ENCODE measurements at regions not wholly inside any gene's neighbourhood (a gene's known extent, or its start where the extent isn't known, plus 50 kb on each side); places are given as distances from the start of the nearest gene placed in this dataset.
"Not testable (repeated sequence)": the region's sequence is repeated elsewhere in the genome, so short reads cannot be mapped to it uniquely, and the experiment has no call there.

- TF ChIP-seq CTCF (IDR thresholded peaks at IDR 0.05): no peak
- TF ChIP-seq POLR2A (IDR thresholded peaks at IDR 0.05): no peak
- Histone ChIP-seq H3K4me3 (no peak overlapping the region), H3K27ac (no peak overlapping the region), H3K9me3 (no peaks in the 10 kb centered on the region), H3K27me3 (no peaks in the 10 kb centered on the region), H3K36me3 (ENCODE audit: low read depth, missing control alignments) (no peaks in the 10 kb centered on the region), H3K4me1 (no peaks in the 10 kb centered on the region)
- 65 to 81% methylated on average over 3 of the region's 3 CpGs for WGBS, 2 donors
- no peak for DNase-seq
- intact Hi-C loops (cut with DNase I; ENCODE audit: low total_unique reads): no loop called here
Observed at GRCh38 chr1:114248162-114248561, 94.5 kb upstream of the SYT6 start.

- H3K4me1 ChIP-seq; H3K36me3 ChIP-seq (ENCODE audit: low read depth, missing control alignments); H3K9me3 ChIP-seq; H3K27ac ChIP-seq; DNase-seq; H3K27me3 ChIP-seq; intact Hi-C loops (cut with DNase I; ENCODE audit: low total_unique reads); H3K4me3 ChIP-seq: not testable (repeated sequence)
- WGBS, 2 donors: 95% methylated on average over 4 to 39 of the region's 43 CpGs
Observed at GRCh38 chr1:114242531-114243210, 89.0 kb upstream of the SYT6 start.

GRCh38 chr1:114238053-114238452 is 84.4 kb upstream of the SYT6 start:
- H3K4me1 ChIP-seq: no peaks in the 10 kb centered on the region
- TF ChIP-seq POLR2A (IDR thresholded peaks at IDR 0.05): no peak
- TF ChIP-seq CTCF (IDR thresholded peaks at IDR 0.05): no peak
- H3K4me3 ChIP-seq: no peak overlapping the region
- no peak overlapping the region for H3K27ac ChIP-seq
- H3K36me3 ChIP-seq (ENCODE audit: low read depth, missing control alignments): no peaks in the 10 kb centered on the region
- WGBS, 2 donors: 75 to 94% methylated on average over 2 to 5 of the region's 5 CpGs
- H3K9me3 ChIP-seq: no peaks in the 10 kb centered on the region
- no peak for DNase-seq
- H3K27me3 ChIP-seq: no peaks in the 10 kb centered on the region
- intact Hi-C loops (cut with DNase I; ENCODE audit: low total_unique reads): no loop called here

- intact Hi-C loops (cut with DNase I; ENCODE audit: low total_unique reads): no loop called here
- Histone ChIP-seq H3K27me3 (no peaks in the 10 kb centered on the region), H3K27ac (no peak overlapping the region), H3K4me1 (no peaks in the 10 kb centered on the region), H3K4me3 (no peak overlapping the region), H3K9me3 (no peaks in the 10 kb centered on the region), H3K36me3 (ENCODE audit: low read depth, missing control alignments) (no peaks in the 10 kb centered on the region)
- WGBS, 2 donors: 75 to 83% methylated on average over 7 of the region's 7 CpGs
- no peak for DNase-seq
- TF ChIP-seq CTCF (IDR thresholded peaks at IDR 0.05) (no peak), POLR2A (IDR thresholded peaks at IDR 0.05) (no peak)
Observed at GRCh38 chr1:114236517-114236916, 82.8 kb upstream of the SYT6 start.

- TF ChIP-seq CTCF (IDR thresholded peaks at IDR 0.05) (no peak), POLR2A (IDR thresholded peaks at IDR 0.05) (no peak)
- Histone ChIP-seq H3K36me3 (ENCODE audit: low read depth, missing control alignments) (no peaks in the 10 kb centered on the region), H3K4me1 (no peaks in the 10 kb centered on the region), H3K27me3 (no peaks in the 10 kb centered on the region), H3K4me3 (no peak overlapping the region), H3K9me3 (no peaks in the 10 kb centered on the region), H3K27ac (no peak overlapping the region)
- intact Hi-C loops (cut with DNase I; ENCODE audit: low total_unique reads): no loop called here
- no peak for DNase-seq
- WGBS, 2 donors: 83 to 86% methylated on average over 4 of the region's 4 CpGs
Observed at GRCh38 chr1:114235960-114236359, 82.3 kb upstream of the SYT6 start.

All from testis (tissue), 2 donors.